Erythroblast (primary cell): ENCODE measurements at regions not wholly inside any gene's neighbourhood (a gene's known extent, or its start where the extent isn't known, plus 50 kb on each side); places are given as distances from the start of the nearest gene placed in this dataset.

Experiments
- GATA1 ChIP-seq: IDR thresholded peaks from 2 replicates; pipeline ENCODE4 v1.6.1; 2011; ENCODE audit warnings: low read depth, mild to moderate bottlenecking, control low read depth, low read length, moderate library complexity
- POLR2A ChIP-seq: IDR thresholded peaks from 2 replicates; pipeline ENCODE4 v1.6.1; 2011; ENCODE audit warnings: mild to moderate bottlenecking, low read length

GRCh38 chr10:61018146-61018545 lies 74.2 kb upstream of the RHOBTB1 start:
- TF ChIP-seq POLR2A: no peak
- TF ChIP-seq GATA1: no peak
